ENCODE measurements at regions not wholly inside any gene's neighbourhood (a gene's known extent, or its start where the extent isn't known, plus 50 kb on each side); places are given as distances from the start of the nearest gene placed in this dataset.

DNA sequence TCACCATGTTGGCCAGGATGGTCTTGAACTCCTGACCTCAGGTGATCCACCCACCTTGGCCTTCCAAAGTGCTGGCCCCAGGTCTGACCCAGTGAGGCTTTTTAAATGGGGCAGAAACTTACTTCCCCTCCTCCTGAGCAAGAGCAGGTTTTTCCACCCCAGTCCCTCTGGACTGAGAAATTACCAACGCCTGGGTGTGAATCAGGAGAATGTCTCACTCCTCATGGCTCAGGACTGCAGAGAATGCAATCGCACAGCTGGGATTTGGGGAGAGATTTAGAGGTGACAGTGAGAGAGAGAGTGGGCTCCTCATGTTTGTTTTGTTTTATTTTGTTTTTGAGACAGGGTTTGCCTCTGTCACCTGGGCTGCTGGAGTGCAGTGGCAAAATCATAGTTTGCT lies 203.6 kb downstream of the RAB11FIP4 start:
- POLR2A ChIA-PET = no interaction called here
- DNase-seq (ENCODE audit: low spot score) = no peak
- Histone ChIP-seq H3K4me3 (ENCODE audit: low read depth, low read length, poor library complexity, severe bottlenecking) (no peak overlapping the region), H2AFZ (ENCODE audit: low read length) (no peak overlapping the region), H3K9me2 (ENCODE audit: insufficient read depth, low read length) (no peaks in the 10 kb centered on the region), H3K4me2 (ENCODE audit: low read length) (no peak overlapping the region), H3K9me3 (ENCODE audit: low read length) (no peaks in the 10 kb centered on the region), H3K36me3 (ENCODE audit: insufficient read depth, low read length) (no peaks in the 10 kb centered on the region), H4K20me1 (ENCODE audit: insufficient read depth, low read length) (no peaks in the 10 kb centered on the region), H3K79me2 (ENCODE audit: insufficient read depth, low read depth, low read length) (no peaks in the 10 kb centered on the region), H3K4me1 (ENCODE audit: insufficient read depth, low read length, poor library complexity, severe bottlenecking) (peaks cover 14% of the 10 kb centered on the region), H3K27ac (ENCODE audit: low read depth, low read length, poor library complexity, severe bottlenecking) (no peak overlapping the region)
- intact Hi-C loops (cut with micrococcal nuclease; ENCODE audit: unreplicated experiment) = no loop called here
- TF ChIP-seq, protein P1, sequence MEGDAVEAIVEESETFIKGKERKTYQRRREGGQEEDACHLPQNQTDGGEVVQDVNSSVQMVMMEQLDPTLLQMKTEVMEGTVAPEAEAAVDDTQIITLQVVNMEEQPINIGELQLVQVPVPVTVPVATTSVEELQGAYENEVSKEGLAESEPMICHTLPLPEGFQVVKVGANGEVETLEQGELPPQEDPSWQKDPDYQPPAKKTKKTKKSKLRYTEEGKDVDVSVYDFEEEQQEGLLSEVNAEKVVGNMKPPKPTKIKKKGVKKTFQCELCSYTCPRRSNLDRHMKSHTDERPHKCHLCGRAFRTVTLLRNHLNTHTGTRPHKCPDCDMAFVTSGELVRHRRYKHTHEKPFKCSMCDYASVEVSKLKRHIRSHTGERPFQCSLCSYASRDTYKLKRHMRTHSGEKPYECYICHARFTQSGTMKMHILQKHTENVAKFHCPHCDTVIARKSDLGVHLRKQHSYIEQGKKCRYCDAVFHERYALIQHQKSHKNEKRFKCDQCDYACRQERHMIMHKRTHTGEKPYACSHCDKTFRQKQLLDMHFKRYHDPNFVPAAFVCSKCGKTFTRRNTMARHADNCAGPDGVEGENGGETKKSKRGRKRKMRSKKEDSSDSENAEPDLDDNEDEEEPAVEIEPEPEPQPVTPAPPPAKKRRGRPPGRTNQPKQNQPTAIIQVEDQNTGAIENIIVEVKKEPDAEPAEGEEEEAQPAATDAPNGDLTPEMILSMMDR (conservative IDR thresholded peaks at IDR 0.05; ENCODE audit: low read length) = no peak
- no peak for TF ChIP-seq EZH2phosphoT487 (IDR thresholded peaks at IDR 0.05; ENCODE audit: borderline replicate concordance, low read depth, low read length)
- CTCF ChIA-PET (ENCODE audit: unreplicated experiment) = no interaction called here
- BruUV-seq (replicated peaks) = no TSS peak

GRCh38 chr17:31594416-31594815 lies 202.9 kb downstream of the RAB11FIP4 start:
- no TSS peak for BruUV-seq (replicated peaks)
- ChIA-PET CTCF (ENCODE audit: unreplicated experiment) (no interaction called here), POLR2A (no interaction called here)
- Histone ChIP-seq H2AFZ (ENCODE audit: low read length) (no peak overlapping the region), H3K9me3 (ENCODE audit: low read length) (no peaks in the 10 kb centered on the region), H3K4me3 (ENCODE audit: low read depth, low read length, poor library complexity, severe bottlenecking) (no peak overlapping the region), H3K9me2 (ENCODE audit: insufficient read depth, low read length) (no peaks in the 10 kb centered on the region), H4K20me1 (ENCODE audit: insufficient read depth, low read length) (no peaks in the 10 kb centered on the region), H3K4me2 (ENCODE audit: low read length) (no peak overlapping the region), H3K36me3 (ENCODE audit: insufficient read depth, low read length) (no peaks in the 10 kb centered on the region), H3K4me1 (ENCODE audit: insufficient read depth, low read length, poor library complexity, severe bottlenecking) (peaks cover 14% of the 10 kb centered on the region), H3K27ac (ENCODE audit: low read depth, low read length, poor library complexity, severe bottlenecking) (no peak overlapping the region), H3K79me2 (ENCODE audit: insufficient read depth, low read depth, low read length) (no peaks in the 10 kb centered on the region)
- intact Hi-C loops (cut with micrococcal nuclease; ENCODE audit: unreplicated experiment) = no loop called here
- DNase-seq (ENCODE audit: low spot score) = no peak
- no peak for TF ChIP-seq EZH2phosphoT487 (IDR thresholded peaks at IDR 0.05; ENCODE audit: borderline replicate concordance, low read depth, low read length)
- TF ChIP-seq, protein P1 (conservative IDR thresholded peaks at IDR 0.05; ENCODE audit: low read length) = no peak

DNA sequence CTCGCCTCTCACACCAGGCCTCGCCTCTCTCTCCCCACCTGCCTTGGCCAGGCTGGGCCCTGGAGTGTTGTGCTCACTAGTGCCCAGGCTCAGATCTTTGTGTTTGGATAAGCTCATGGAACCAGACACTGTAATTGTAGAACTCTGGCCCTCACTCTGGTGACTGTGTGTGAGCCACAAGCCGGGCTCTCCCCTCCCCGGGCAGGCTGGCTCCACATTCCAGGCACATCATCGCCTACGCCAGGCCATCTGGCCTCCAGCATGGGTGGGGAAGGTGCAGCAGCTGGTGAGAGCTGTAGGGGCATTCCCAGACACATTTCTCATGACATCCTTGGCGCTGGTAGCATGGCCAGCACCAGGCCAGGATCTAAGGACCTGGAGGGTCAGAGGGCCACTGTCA lies 202.3 kb downstream of the RAB11FIP4 start:
- CTCF ChIA-PET (ENCODE audit: unreplicated experiment) = no interaction called here

More for the DNA sequence above, 202.3 kb downstream of the RAB11FIP4 start:
- TF ChIP-seq, protein P1 (conservative IDR thresholded peaks at IDR 0.05; ENCODE audit: low read length) = no peak
- intact Hi-C loops (cut with micrococcal nuclease; ENCODE audit: unreplicated experiment) = no loop called here
- no peak overlapping the region for H3K4me2 ChIP-seq (ENCODE audit: low read length)
- no TSS peak for BruUV-seq (replicated peaks)
- no peaks in the 10 kb centered on the region for H4K20me1 ChIP-seq (ENCODE audit: insufficient read depth, low read length)
- H3K4me1 ChIP-seq (ENCODE audit: insufficient read depth, low read length, poor library complexity, severe bottlenecking) = peaks cover 14% of the 10 kb centered on the region
- POLR2A ChIA-PET = interaction anchor here (0.6 kb wide), 1 partner anchor 100 kb away, joined by 3 read pairs; no protein-coding TSS in a partner anchor
- H3K9me3 ChIP-seq (ENCODE audit: low read length) = no peaks in the 10 kb centered on the region
- no peak overlapping the region for H3K4me3 ChIP-seq (ENCODE audit: low read depth, low read length, poor library complexity, severe bottlenecking)
- H3K9me2 ChIP-seq (ENCODE audit: insufficient read depth, low read length) = no peaks in the 10 kb centered on the region
- H2AFZ ChIP-seq (ENCODE audit: low read length) = no peak overlapping the region
- H3K27ac ChIP-seq (ENCODE audit: low read depth, low read length, poor library complexity, severe bottlenecking) = no peak overlapping the region
- no peaks in the 10 kb centered on the region for H3K79me2 ChIP-seq (ENCODE audit: insufficient read depth, low read depth, low read length)
- no peaks in the 10 kb centered on the region for H3K36me3 ChIP-seq (ENCODE audit: insufficient read depth, low read length)
- no peak for DNase-seq (ENCODE audit: low spot score)
